Vagina (tissue), 2 donors: ENCODE measurements at regions not wholly inside any gene's neighbourhood (a gene's known extent, or its start where the extent isn't known, plus 50 kb on each side); places are given as distances from the start of the nearest gene placed in this dataset.

Experiments used
- DNase-seq, 2 donors: peaks; one replicate each; pipeline ENCODE4 v3.0.0-alpha.2; 2017; ENCODE audit errors: extremely low spot score in 2 of 2
- H3K27ac ChIP-seq: fragments of 200-600 bp; sonication (generic); one replicate; pipeline ENCODE4 v1.5.1; 2019
- H3K27me3 ChIP-seq: fragments of 200-600 bp; sonication (generic); one replicate; pipeline ENCODE4 v1.5.1; 2019
- H3K36me3 ChIP-seq, 2 donors: fragments of 200-600 bp; sonication (generic); one replicate each; pipeline ENCODE4 v1.5.1; 2017 to 2019
- H3K4me1 ChIP-seq: fragments of 200-600 bp; sonication (generic); one replicate; pipeline ENCODE4 v1.5.1; 2019
- H3K4me3 ChIP-seq, 2 donors: fragments of 200-600 bp; sonication (generic); 1 replicate in 1 of 2; 2 replicates in 1 of 2; pipeline ENCODE4 v1.5.1; 2016 to 2019
- H3K9me3 ChIP-seq: fragments of 200-600 bp; sonication (generic); one replicate; pipeline ENCODE4 v1.5.1; 2019
- POLR2A ChIP-seq, 2 donors: fragments of 450-650 bp; IDR thresholded peaks; one replicate each; pipeline ENCODE4 v1.6.1; 2017; ENCODE audit warnings: antibody characterized with exemption in 2 of 2, mild to moderate bottlenecking in 2 of 2, moderate library complexity in 2 of 2
- POLR2AphosphoS5 ChIP-seq, 2 donors: sonication (generic); formaldehyde crosslinking; IDR thresholded peaks; one replicate each; pipeline ENCODE4 v1.9.0; 2017; ENCODE audit warnings: antibody characterized with exemption in 2 of 2, mild to moderate bottlenecking in 2 of 2, low read depth in 1 of 2; ENCODE audit not compliant: insufficient read depth in 1 of 2
- intact Hi-C: fragments of 100-400 bp; cut with DNase I; formaldehyde crosslinking; loops from one replicate; pipeline ENCODE4 v1.15.1; 2023
- TF ChIP-seq, protein P1 (sequence below), 3 experiments: fragments of 450-650 bp in 2 of 3; fragments of 200-600 bp in 1 of 3; sonication (generic) in 1 of 3; IDR thresholded peaks; one replicate each; pipeline ENCODE4 v1.5.1; 2017 to 2019; ENCODE audit warnings: antibody characterized with exemption in 3 of 3, mild to moderate bottlenecking in 2 of 3, moderate library complexity in 2 of 3

DNA sequence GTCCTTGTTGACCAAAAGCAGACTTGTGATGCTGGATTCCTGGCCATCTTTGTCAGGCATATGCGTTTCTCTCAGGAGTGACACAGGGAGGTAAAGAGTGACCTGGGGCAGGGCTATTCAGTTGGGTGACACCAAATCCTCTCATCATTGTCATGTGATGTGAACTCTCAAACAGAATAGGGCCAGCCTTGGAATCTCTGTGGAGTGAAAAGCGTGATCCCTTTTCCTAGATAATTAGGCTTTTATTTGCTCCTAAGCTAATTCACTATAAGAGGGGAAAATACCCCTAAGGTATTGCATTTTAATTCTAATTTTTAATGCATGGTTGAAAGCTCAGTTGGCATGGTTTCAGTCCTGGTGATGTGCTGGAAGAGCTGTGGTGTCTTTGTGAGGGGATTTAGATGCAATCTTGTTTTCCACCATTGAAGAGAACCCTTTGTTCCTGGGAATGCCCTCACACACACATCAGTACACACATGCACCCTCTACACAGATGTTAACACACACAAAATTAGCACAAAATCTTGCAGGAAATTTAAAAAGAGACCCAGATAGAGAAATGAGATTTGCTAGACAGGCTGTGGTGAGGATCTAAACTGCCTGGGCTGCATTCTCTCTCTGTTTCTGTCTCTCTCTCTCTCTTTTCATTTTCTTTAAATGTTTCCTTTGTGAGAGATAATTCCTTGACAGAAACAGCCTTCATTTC is 349.9 kb downstream of the TSN start:
- H3K4me3 ChIP-seq = no peak overlapping the region
- DNase-seq = no peak
- no peaks in the 10 kb centered on the region for H3K36me3 ChIP-seq
- TF ChIP-seq POLR2AphosphoS5 (IDR thresholded peaks at IDR 0.05; ENCODE audit: insufficient read depth in 1 of 2, low read depth in 1 of 2) (no peak), POLR2A (IDR thresholded peaks at IDR 0.05) (no peak)
- TF ChIP-seq, protein P1, sequence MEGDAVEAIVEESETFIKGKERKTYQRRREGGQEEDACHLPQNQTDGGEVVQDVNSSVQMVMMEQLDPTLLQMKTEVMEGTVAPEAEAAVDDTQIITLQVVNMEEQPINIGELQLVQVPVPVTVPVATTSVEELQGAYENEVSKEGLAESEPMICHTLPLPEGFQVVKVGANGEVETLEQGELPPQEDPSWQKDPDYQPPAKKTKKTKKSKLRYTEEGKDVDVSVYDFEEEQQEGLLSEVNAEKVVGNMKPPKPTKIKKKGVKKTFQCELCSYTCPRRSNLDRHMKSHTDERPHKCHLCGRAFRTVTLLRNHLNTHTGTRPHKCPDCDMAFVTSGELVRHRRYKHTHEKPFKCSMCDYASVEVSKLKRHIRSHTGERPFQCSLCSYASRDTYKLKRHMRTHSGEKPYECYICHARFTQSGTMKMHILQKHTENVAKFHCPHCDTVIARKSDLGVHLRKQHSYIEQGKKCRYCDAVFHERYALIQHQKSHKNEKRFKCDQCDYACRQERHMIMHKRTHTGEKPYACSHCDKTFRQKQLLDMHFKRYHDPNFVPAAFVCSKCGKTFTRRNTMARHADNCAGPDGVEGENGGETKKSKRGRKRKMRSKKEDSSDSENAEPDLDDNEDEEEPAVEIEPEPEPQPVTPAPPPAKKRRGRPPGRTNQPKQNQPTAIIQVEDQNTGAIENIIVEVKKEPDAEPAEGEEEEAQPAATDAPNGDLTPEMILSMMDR (IDR thresholded peaks at IDR 0.05) = no peak
- no peaks in the 10 kb centered on the region for H3K27me3 ChIP-seq
- no peaks in the 10 kb centered on the region for H3K9me3 ChIP-seq
- H3K4me1 ChIP-seq = no peaks in the 10 kb centered on the region
- H3K27ac ChIP-seq = no peak overlapping the region
- intact Hi-C loops = no loop called here

DNA sequence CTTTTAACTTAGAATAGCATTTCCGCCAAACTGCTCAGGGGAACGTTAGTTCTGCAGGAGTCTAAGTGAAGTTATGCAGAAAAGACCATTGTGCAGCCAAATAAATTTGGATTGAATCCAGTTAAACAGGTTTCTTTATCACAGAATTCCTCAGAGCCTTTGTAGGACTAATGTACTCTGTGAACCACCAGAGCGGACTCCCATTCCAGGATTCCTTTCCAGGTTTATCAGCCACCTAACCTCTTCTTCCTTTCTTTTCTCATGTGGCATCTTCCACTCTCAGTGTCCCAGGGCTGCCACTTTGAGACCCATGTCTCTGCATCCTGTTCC is 350.4 kb downstream of the TSN start:
- no peaks in the 10 kb centered on the region for H3K9me3 ChIP-seq
- no peak for DNase-seq
- no peak overlapping the region for H3K27ac ChIP-seq
- TF ChIP-seq, protein P1 (IDR thresholded peaks at IDR 0.05) = no peak
- TF ChIP-seq POLR2AphosphoS5 (IDR thresholded peaks at IDR 0.05; ENCODE audit: insufficient read depth in 1 of 2, low read depth in 1 of 2) = no peak
- no peak for TF ChIP-seq POLR2A (IDR thresholded peaks at IDR 0.05)
- no peaks in the 10 kb centered on the region for H3K27me3 ChIP-seq
- no peak overlapping the region for H3K4me3 ChIP-seq
- no peaks in the 10 kb centered on the region for H3K4me1 ChIP-seq
- intact Hi-C loops = no loop called here
- H3K36me3 ChIP-seq = no peaks in the 10 kb centered on the region

DNA sequence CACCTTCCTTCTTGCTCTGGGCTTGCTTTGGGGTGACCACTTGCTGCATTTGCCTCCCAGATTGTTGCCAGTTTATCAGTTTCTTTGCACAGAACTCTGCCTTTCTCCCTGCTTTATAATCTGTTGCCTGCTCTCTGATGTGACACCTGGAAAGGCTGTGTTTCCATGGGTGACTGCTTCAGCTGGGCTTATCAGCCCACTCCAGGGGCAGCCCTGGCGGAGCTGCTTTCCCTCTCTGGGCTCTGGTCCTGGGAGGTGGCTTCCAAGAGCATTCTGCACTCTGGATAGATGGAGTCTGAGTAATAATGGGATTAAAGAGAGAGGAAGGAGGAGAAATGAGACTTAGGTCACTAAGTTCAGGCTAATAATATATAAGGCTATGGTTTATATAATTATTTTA is 352.7 kb downstream of the TSN start:
- Histone ChIP-seq H3K27me3 (no peaks in the 10 kb centered on the region), H3K4me3 (no peak overlapping the region), H3K4me1 (no peaks in the 10 kb centered on the region), H3K27ac (no peak overlapping the region), H3K36me3 (no peaks in the 10 kb centered on the region), H3K9me3 (no peaks in the 10 kb centered on the region)
- DNase-seq = no peak
- TF ChIP-seq POLR2A (IDR thresholded peaks at IDR 0.05) (no peak), POLR2AphosphoS5 (IDR thresholded peaks at IDR 0.05; ENCODE audit: insufficient read depth in 1 of 2, low read depth in 1 of 2) (no peak)
- TF ChIP-seq, protein P1 (IDR thresholded peaks at IDR 0.05) = no peak
- intact Hi-C loops = no loop called here

DNA sequence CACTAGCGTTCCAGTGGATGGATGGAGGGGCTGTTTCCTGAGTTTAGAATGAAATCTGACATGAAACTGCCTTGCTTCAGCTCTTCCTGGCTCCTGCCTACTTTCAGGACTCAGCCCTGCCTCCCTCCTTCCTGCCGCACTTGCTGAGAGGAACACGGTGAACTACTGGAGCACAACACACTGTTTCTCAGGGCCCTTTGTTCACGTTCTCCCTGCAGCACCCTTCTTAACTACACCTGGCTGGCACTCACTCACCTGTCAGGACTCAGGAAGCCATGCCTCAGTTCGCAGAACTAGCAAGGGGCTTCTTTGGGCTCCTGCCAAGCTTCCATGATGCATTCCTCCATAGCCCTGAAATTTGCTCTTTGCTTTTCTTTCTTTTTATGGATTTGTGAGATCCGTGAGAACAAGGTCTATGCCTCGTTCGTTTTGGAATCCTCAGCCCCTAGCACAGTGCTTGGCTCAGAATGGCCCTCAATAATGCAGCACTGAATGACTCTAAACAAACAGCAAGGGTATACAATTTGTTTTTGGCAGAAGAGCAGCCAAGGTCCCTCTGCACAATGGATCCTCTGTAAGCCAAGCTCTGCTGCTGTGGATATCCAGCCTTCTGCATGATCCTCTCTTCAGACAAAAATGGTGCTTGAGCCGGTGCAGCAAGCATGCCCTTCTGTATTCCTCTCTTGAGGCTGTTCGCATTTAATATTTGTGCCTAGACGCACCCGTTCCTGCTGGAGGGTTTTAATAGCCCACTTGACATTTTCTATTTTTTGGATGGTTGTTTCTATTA is 357.0 kb downstream of the TSN start:
- H3K4me3 ChIP-seq = no peak overlapping the region
- no peaks in the 10 kb centered on the region for H3K36me3 ChIP-seq
- H3K27ac ChIP-seq = no peak overlapping the region
- intact Hi-C loops = no loop called here
- DNase-seq = no peak
- H3K9me3 ChIP-seq = no peaks in the 10 kb centered on the region
- no peaks in the 10 kb centered on the region for H3K4me1 ChIP-seq
- TF ChIP-seq POLR2A (IDR thresholded peaks at IDR 0.05) = no peak
- TF ChIP-seq, protein P1 (IDR thresholded peaks at IDR 0.05) = no peak
- no peak for TF ChIP-seq POLR2AphosphoS5 (IDR thresholded peaks at IDR 0.05; ENCODE audit: insufficient read depth in 1 of 2, low read depth in 1 of 2)
- no peaks in the 10 kb centered on the region for H3K27me3 ChIP-seq

DNA sequence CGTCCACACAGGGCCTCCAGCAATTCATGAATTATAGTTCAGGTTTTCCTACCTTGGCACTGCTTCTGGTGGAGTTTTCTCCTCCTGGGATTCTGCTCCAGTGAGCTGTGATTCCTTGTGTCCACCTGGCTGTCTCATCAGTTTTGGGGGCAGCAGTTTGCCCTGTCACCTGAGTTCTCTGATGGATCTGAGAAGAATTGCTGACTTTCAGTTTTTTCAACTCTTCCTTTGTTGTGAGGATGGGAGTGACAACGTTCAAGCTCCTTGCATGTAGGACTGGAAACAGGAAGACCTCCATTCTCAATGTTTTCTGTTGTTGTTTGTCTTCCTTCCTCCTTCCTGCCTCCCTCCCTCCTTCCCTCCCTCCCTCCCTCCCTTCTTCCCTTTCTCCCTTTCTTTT is 359.0 kb downstream of the TSN start:
- intact Hi-C loops = no loop called here
- no peak for DNase-seq
- Histone ChIP-seq H3K27me3 (no peaks in the 10 kb centered on the region), H3K4me3 (no peak overlapping the region), H3K4me1 (no peaks in the 10 kb centered on the region), H3K36me3 (no peaks in the 10 kb centered on the region), H3K27ac (no peak overlapping the region), H3K9me3 (no peaks in the 10 kb centered on the region)
- no peak for TF ChIP-seq POLR2A (IDR thresholded peaks at IDR 0.05)
- no peak for TF ChIP-seq POLR2AphosphoS5 (IDR thresholded peaks at IDR 0.05; ENCODE audit: insufficient read depth in 1 of 2, low read depth in 1 of 2)
- TF ChIP-seq, protein P1 (IDR thresholded peaks at IDR 0.05) = no peak
